Retinal pigment epithelial cell (primary cell): ENCODE measurements at regions not wholly inside any gene's neighbourhood (a gene's known extent, or its start where the extent isn't known, plus 50 kb on each side); places are given as distances from the start of the nearest gene placed in this dataset.
"Not testable (repeated sequence)": the region's sequence is repeated elsewhere in the genome, so short reads cannot be mapped to it uniquely, and the experiment has no call there.

Experiments
- DNase-seq: peaks from one replicate; pipeline ENCODE4 v3.0.0-alpha.2; 2010; ENCODE audit warnings: low read depth
- H3K4me3 ChIP-seq: 2 replicates; pipeline ENCODE4 v1.5.1; 2011; ENCODE audit warnings: mild to moderate bottlenecking, low read length, control low read depth, moderate library complexity
- CTCF ChIP-seq: conservative IDR thresholded peaks from 2 replicates; pipeline ENCODE4 v1.5.1; 2011; ENCODE audit warnings: low read depth, low read length, control low read depth, inconsistent platforms

- TF ChIP-seq CTCF: no peak
- no peak overlapping the region for H3K4me3 ChIP-seq
- no peak for DNase-seq
Measured at GRCh38 chr6:49118478-49118877, 344.6 kb downstream of the MMUT start.

DNA sequence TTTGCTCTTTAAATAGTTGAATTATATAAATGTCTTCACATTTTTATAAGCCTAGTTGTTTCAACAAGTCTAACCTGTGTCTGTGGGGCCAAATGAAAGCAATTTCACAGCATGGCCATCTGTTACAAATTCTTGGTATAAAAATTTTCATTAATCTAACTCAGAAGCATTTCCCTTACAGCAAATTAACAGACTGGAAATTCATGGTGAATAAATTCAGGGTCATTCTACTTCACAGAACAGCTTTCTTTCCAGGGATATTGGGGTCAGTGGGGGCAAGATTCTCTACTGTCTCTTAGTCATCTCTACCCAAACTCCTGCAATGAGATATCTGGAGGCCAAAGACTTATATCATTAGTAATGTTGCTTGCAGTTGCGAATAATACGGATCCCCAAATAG lies 352.1 kb downstream of the MMUT start:
- H3K4me3 ChIP-seq: no peak overlapping the region
- no peak for TF ChIP-seq CTCF
- DNase-seq: no peak

DNA sequence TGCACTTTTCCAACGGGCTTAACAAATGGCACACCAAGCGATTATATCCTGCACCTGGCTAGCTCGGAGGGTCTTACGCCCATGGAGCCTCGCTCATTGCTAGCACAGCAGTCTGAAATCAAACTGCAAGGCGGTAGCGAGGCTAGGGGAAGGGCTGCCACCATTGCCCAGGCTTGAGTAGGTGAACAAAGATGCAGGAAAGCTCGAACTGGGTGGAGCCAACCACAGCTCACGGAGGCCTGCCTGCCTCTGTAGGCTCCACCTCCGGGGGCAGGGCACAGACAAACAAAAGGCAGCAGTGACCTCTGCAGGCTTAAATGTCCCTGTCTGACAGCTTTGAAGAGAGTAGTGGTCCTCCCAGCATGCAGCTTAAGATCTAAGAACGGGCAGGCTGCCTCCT lies 365.4 kb downstream of the MMUT start:
- not testable (repeated sequence) for H3K4me3 ChIP-seq, DNase-seq

DNA sequence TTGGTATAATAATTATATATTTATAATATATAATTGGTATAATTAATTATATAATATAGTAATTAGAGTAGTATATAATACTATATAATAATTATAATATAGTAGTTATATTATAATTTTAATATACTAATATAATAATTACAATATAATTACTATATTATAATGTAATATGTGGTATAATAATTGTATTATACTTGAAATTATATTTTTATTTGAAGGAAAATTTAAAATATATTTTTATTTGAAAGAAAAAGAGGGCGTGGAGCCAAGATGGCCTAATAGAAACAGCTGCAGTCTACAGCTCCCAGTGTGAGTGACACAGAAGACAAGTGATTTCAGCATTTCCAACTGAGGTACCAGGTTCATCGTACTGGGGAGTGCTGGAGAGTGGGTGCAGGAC lies 365.9 kb downstream of the MMUT start:
- no peak overlapping the region for H3K4me3 ChIP-seq
- no peak for DNase-seq
- TF ChIP-seq CTCF: no peak

DNA sequence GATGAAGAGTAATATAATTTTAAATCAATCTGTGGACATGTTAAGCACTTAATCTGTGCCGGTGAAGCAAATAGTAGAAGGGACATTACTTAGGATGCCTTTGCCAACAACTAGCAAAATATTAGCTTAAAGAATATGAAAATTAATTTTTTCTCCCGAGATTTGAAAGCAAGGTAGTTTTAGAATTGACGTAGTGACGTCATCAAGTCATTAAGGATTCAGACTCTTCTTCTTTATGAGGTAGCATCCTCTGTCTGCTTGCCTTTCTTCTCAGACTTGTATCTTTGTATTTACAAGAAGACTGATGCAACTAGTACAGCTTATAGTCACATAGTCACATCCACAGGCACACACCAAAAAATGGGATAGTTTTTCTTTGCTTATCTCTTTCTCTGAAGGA lies 374.4 kb downstream of the MMUT start:
- H3K4me3 ChIP-seq: no peak overlapping the region
- DNase-seq: no peak
- no peak for TF ChIP-seq CTCF

GRCh38 chr6:49087369-49087768 lies 375.7 kb downstream of the MMUT start:
- H3K4me3 ChIP-seq: no peak overlapping the region
- TF ChIP-seq CTCF: no peak
- DNase-seq: peak; percentile 7

- no peak for DNase-seq
- no peak for TF ChIP-seq CTCF
- no peak overlapping the region for H3K4me3 ChIP-seq
Measured at GRCh38 chr6:49082611-49083010, 380.4 kb downstream of the MMUT start.

DNA sequence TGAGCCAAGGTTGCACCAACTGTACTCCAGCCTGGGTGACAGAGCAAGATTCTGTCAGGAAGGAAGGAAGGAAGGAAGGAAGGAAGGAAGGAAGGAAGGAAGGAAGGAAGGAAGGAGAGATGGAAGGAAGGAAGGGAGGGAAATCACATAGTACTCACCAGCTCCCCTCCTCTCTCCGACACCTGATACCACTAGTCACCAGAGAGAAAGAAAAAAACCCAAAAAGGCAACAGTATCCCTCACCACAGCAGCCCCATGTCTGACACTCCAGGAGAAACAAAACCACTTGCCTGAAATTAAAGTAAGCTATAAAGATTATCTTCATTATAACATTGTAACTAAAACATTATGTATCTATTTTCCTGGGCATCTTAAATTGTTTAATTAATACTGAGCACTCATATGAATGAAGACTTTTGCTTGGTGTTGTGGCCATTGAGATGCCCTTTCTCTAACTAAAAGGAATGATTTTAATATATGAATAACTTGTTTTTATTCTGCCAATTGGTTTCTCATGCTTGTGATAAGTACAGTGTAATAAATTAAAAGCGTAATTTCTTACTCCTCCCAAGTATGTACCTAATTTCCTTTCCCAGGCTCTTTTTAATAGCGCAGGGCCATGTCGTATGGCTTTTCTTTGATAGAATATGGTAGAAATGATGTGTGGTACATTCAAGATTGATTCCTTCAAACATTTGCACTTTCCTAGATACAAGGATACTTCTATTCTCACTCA lies 390.0 kb downstream of the MMUT start:
- no peak overlapping the region for H3K4me3 ChIP-seq
- DNase-seq: no peak

More for the DNA sequence above, 390.0 kb downstream of the MMUT start:
- no peak for TF ChIP-seq CTCF
